ENCODE measurements at regions not wholly inside any gene's neighbourhood (a gene's known extent, or its start where the extent isn't known, plus 50 kb on each side); places are given as distances from the start of the nearest gene placed in this dataset.

GRCh38 chr9:109973336-109973735 lies 193.3 kb downstream of the PALM2AKAP2 start:
- DNase-seq (ENCODE audit: low read depth) = no peak
- no peak for TF ChIP-seq CTCF (conservative IDR thresholded peaks at IDR 0.05; ENCODE audit: low read depth, low read length)
- no peak overlapping the region for H3K4me3 ChIP-seq (ENCODE audit: low read length)

- no peak for DNase-seq (ENCODE audit: low read depth)
- H3K4me3 ChIP-seq (ENCODE audit: low read length) = no peak overlapping the region
- TF ChIP-seq CTCF (conservative IDR thresholded peaks at IDR 0.05; ENCODE audit: low read depth, low read length) = no peak
These were observed 194.3 kb downstream of the PALM2AKAP2 start for GRCh38 chr9:109974143-109974917.

GRCh38 chr9:109974918-109975276 lies 194.9 kb downstream of the PALM2AKAP2 start:
- H3K4me3 ChIP-seq (ENCODE audit: low read length) = no peak overlapping the region
- no peak for TF ChIP-seq CTCF (conservative IDR thresholded peaks at IDR 0.05; ENCODE audit: low read depth, low read length)
- no peak for DNase-seq (ENCODE audit: low read depth)

GRCh38 chr9:109975574-109976295 lies 195.7 kb downstream of the PALM2AKAP2 start:
- DNase-seq (ENCODE audit: low read depth) = no peak
- no peak for TF ChIP-seq CTCF (conservative IDR thresholded peaks at IDR 0.05; ENCODE audit: low read depth, low read length)

GRCh38 chr9:109976303-109976702 lies 196.3 kb downstream of the PALM2AKAP2 start:
- H3K4me3 ChIP-seq (ENCODE audit: low read length) = no peak overlapping the region
- no peak for TF ChIP-seq CTCF (conservative IDR thresholded peaks at IDR 0.05; ENCODE audit: low read depth, low read length)
- DNase-seq (ENCODE audit: low read depth) = no peak

More at GRCh38 chr9:109975574-109976295, 195.7 kb downstream of the PALM2AKAP2 start:
- no peak overlapping the region for H3K4me3 ChIP-seq (ENCODE audit: low read length)

GRCh38 chr9:109977521-109977920 lies 197.5 kb downstream of the PALM2AKAP2 start:
- TF ChIP-seq CTCF (conservative IDR thresholded peaks at IDR 0.05; ENCODE audit: low read depth, low read length) = no peak
- no peak overlapping the region for H3K4me3 ChIP-seq (ENCODE audit: low read length)
- DNase-seq (ENCODE audit: low read depth) = no peak

GRCh38 chr9:109981091-109981490 lies 201.1 kb downstream of the PALM2AKAP2 start:
- no peak for TF ChIP-seq CTCF (conservative IDR thresholded peaks at IDR 0.05; ENCODE audit: low read depth, low read length)
- H3K4me3 ChIP-seq (ENCODE audit: low read length) = no peak overlapping the region
- DNase-seq (ENCODE audit: low read depth) = no peak
